HG03558 (cell line): ENCODE measurements at regions not wholly inside any gene's neighbourhood (a gene's known extent, or its start where the extent isn't known, plus 50 kb on each side); places are given as distances from the start of the nearest gene placed in this dataset.
"Not testable (repeated sequence)": the region's sequence is repeated elsewhere in the genome, so short reads cannot be mapped to it uniquely, and the experiment has no call there.

Source experiments
- ATAC-seq: cut with Tn5 transposase; IDR thresholded peaks from one replicate; pipeline ENCODE4 v1.9.1; 2021; ENCODE audit warnings: moderate number of reproducible peaks; ENCODE audit not compliant: unreplicated experiment; ENCODE audit errors: extremely low read depth

GRCh38 chr3:11739706-11740105 lies 96.0 kb upstream of the VGLL4 start:
- no peak for ATAC-seq

GRCh38 chr3:11739123-11739522 lies 95.4 kb upstream of the VGLL4 start:
- ATAC-seq, result no peak

- ATAC-seq, result no peak
Measured at GRCh38 chr3:11737742-11738141, 94.0 kb upstream of the VGLL4 start.

- no peak for ATAC-seq
Measured at GRCh38 chr3:11736136-11736833, 92.6 kb upstream of the VGLL4 start.

- no peak for ATAC-seq
Measured at GRCh38 chr3:11735638-11736037, 91.9 kb upstream of the VGLL4 start.

- not testable (repeated sequence) for ATAC-seq
Measured at GRCh38 chr3:11735111-11735510, 91.4 kb upstream of the VGLL4 start.

- ATAC-seq, result no peak
Measured at GRCh38 chr3:11733914-11734313, 90.2 kb upstream of the VGLL4 start.

GRCh38 chr3:11727207-11727606 lies 83.5 kb upstream of the VGLL4 start:
- ATAC-seq, result no peak

- no peak for ATAC-seq
Measured at GRCh38 chr3:11726146-11726545, 82.4 kb upstream of the VGLL4 start.

- ATAC-seq, result not testable (repeated sequence)
Measured at GRCh38 chr3:11725340-11725641, 81.6 kb upstream of the VGLL4 start.

- ATAC-seq, result peak; percentile 63
Measured at GRCh38 chr3:11724615-11725339, 81.1 kb upstream of the VGLL4 start.

GRCh38 chr3:11721479-11721878 lies 77.8 kb upstream of the VGLL4 start:
- ATAC-seq, result no peak

GRCh38 chr3:11720917-11721411 lies 77.2 kb upstream of the VGLL4 start:
- no peak for ATAC-seq

GRCh38 chr3:11720304-11720898 lies 76.7 kb upstream of the VGLL4 start:
- no peak for ATAC-seq

- no peak for ATAC-seq
Measured at GRCh38 chr3:11719406-11720303, 75.9 kb upstream of the VGLL4 start.

GRCh38 chr3:11718637-11719405 lies 75.1 kb upstream of the VGLL4 start:
- ATAC-seq, result no peak

- no peak for ATAC-seq
Measured at GRCh38 chr3:11717768-11718636, 74.3 kb upstream of the VGLL4 start.

- no peak for ATAC-seq
Measured at GRCh38 chr3:11717301-11717700, 73.6 kb upstream of the VGLL4 start.
